K562 (cell line): ENCODE measurements at regions not wholly inside any gene's neighbourhood (a gene's known extent, or its start where the extent isn't known, plus 50 kb on each side); places are given as distances from the start of the nearest gene placed in this dataset.

Experiments
- ATAC-seq: fragments of 200-7000 bp; cut with Tn5 transposase; 3 replicates; pipeline ENCODE4 v1.9.1; 2020; ENCODE audit warnings: moderate library complexity
- BruUV-seq: library from RNA; stranded (reverse); fragments of 400-500 nt; replicated peaks from 2 replicates; lab custom pipeline; 2021; lab: Mats Ljungman, UMichigan
- CTCF ChIA-PET: fragments of 300-600 bp; formaldehyde crosslinking; extraction: SDS; loops from one replicate; lab custom pipeline; 2021; ENCODE audit warnings: low intra/inter-chr PET ratio; lab: Yijun Ruan, JAX
- POLR2A ChIA-PET: fragments of 300-600, 350-650 bp; sonication (Branson Sonifier 250); formaldehyde crosslinking; extraction: SDS; loops from one replicate; lab custom pipeline; 2021; ENCODE audit warnings: antibody characterized with exemption, inconsistent platforms; lab: Yijun Ruan, JAX
- DNase-seq, 4 experiments: peaks; one replicate each; pipeline versions ENCODE4 v3.0.0 to v3.0.0-alpha.2; 2011 to 2018; ENCODE audit warnings: low spot score in 3 of 4, mixed read lengths in 3 of 4; ENCODE audit errors: extremely low read depth in 1 of 4
- FAIRE-seq: peaks from 2 replicates; lab custom pipeline; 2011; peaks lifted over from hg19 to GRCh38; lab: Jason Lieb, UNC
- H2AFZ ChIP-seq: 2 replicates; pipeline ENCODE4 v1.6.0; 2011; ENCODE audit warnings: low read depth, low read length, control low read depth, inconsistent platforms
- H3K27ac ChIP-seq: fragments of 200-600 bp; 3 replicates; pipeline ENCODE4 v1.8.0; 2011; ENCODE audit warnings: low read depth, mild to moderate bottlenecking, control low read depth, inconsistent platforms, low read length, moderate library complexity, mixed read lengths; ENCODE audit errors: extremely low read depth
- H3K27me3 ChIP-seq, 2 experiments: fragments of 300-600 bp in 1 of 2; 2 replicates in 1 of 2; 3 replicates in 1 of 2; pipeline versions ENCODE4 v1.6.0 to v1.8.0; 2011; ENCODE audit warnings: inconsistent platforms in 2 of 2, low read length in 2 of 2, mild to moderate bottlenecking in 1 of 2, mixed read lengths in 1 of 2, moderate library complexity in 1 of 2; ENCODE audit not compliant: control insufficient read depth in 2 of 2, insufficient read depth in 2 of 2
- H3K36me3 ChIP-seq: fragments of 300-600 bp; 3 replicates; pipeline ENCODE4 v1.8.0; 2011; ENCODE audit warnings: mild to moderate bottlenecking, low read length, inconsistent platforms; ENCODE audit not compliant: control insufficient read depth, insufficient read depth
- H3K4me1 ChIP-seq, 2 experiments: fragments of 200-600 bp in 1 of 2; replicated peaks in 1 of 2; 2 replicates in 1 of 2; 3 replicates in 1 of 2; pipeline versions ENCODE4 v1.5.1 to v1.8.0; 2011; ENCODE audit warnings: inconsistent platforms in 2 of 2, low read length in 2 of 2, mild to moderate bottlenecking in 1 of 2, mixed read lengths in 1 of 2, moderate library complexity in 1 of 2; ENCODE audit not compliant: control insufficient read depth in 2 of 2, insufficient read depth in 2 of 2
- H3K4me2 ChIP-seq: 2 replicates; pipeline ENCODE4 v1.6.1; 2011; ENCODE audit warnings: low read length, control low read depth, inconsistent platforms, mixed read lengths; ENCODE audit not compliant: insufficient read depth
- H3K4me3 ChIP-seq: fragments of 200-600 bp; sonication (generic), shearing (Covaris generic); 2 replicates; pipeline ENCODE4 v1.5.1; 2016; ENCODE audit warnings: control low read depth, inconsistent platforms
- H3K79me2 ChIP-seq: fragments of 200-600 bp; 3 replicates; pipeline ENCODE4 v1.8.0; 2011; ENCODE audit warnings: low read length, inconsistent platforms; ENCODE audit not compliant: control insufficient read depth, insufficient read depth
- H3K9ac ChIP-seq, 2 experiments: 2 replicates each; pipeline versions ENCODE4 v1.6.0 to v1.6.1; 2011; ENCODE audit warnings: low read depth in 2 of 2, low read length in 2 of 2, control low read depth in 1 of 2, inconsistent platforms in 1 of 2, mild to moderate bottlenecking in 1 of 2, mixed read lengths in 1 of 2; ENCODE audit not compliant: insufficient read depth in 1 of 2
- H3K9me1 ChIP-seq: one replicate; pipeline ENCODE4 v1.6.0; 2011; ENCODE audit warnings: inconsistent platforms, mild to moderate bottlenecking, low read length, moderate library complexity; ENCODE audit not compliant: control insufficient read depth, insufficient read depth
- H3K9me3 ChIP-seq: replicated peaks from 2 replicates; pipeline ENCODE4 v1.5.1; 2011; ENCODE audit warnings: low read depth, low read length, inconsistent platforms; ENCODE audit not compliant: control insufficient read depth, insufficient read depth
- H4K20me1 ChIP-seq: replicated peaks from 2 replicates; pipeline ENCODE4 v1.6.1; 2011; ENCODE audit warnings: low read length, inconsistent platforms, mixed read lengths; ENCODE audit not compliant: control insufficient read depth, insufficient read depth
- GABPA ChIP-seq: fragments of 200-800 bp; sonication (Bioruptor generic); conservative IDR thresholded peaks from 2 replicates; pipeline ENCODE4 v1.6.1; 2016; ENCODE audit warnings: low read depth, missing genetic modification characterization, missing compliant biosample characterization
- MTF1 ChIP-seq: fragments of 250-450 bp; sonication (Bioruptor Pico); IDR thresholded peaks from 2 replicates; pipeline ENCODE4 v1.9.0; 2021; ENCODE audit warnings: moderate library complexity, mild to moderate bottlenecking, inconsistent platforms, borderline replicate concordance
- WGBS: fragments of 100-300 bp; shearing (Covaris generic); methylation state at CpG from one replicate; pipeline ENCODE4 v1.1.6; 2016; ENCODE audit warnings: low coverage, mixed read lengths; ENCODE audit not compliant: insufficient coverage; ENCODE audit errors: missing lambda C conversion rate; 5-methylcytosine and 5-hydroxymethylcytosine counted together
- in situ Hi-C: fragments of 300-500 bp; cut with MboI; formaldehyde crosslinking; loops from 4 replicates; pipeline ENCODE4 v1.15.0; 2018; ENCODE audit warnings: inconsistent platforms, mixed read lengths
- intact Hi-C: fragments of 100-400 bp; cut with micrococcal nuclease; formaldehyde crosslinking; loops from 2 replicates; pipeline ENCODE4 v1.14.2; 2022
- TF ChIP-seq, protein P1 (sequence below): fragments of 450-650 bp; formaldehyde crosslinking; IDR thresholded peaks from 2 replicates; pipeline ENCODE4 v1.4.0; 2020; ENCODE audit warnings: mild to moderate bottlenecking, moderate library complexity

GRCh38 chr15:62977952-62978811 lies 64.4 kb upstream of the TPM1 start:
- H3K4me3 ChIP-seq, result no peak overlapping the region
- no peaks in the 10 kb centered on the region for H3K79me2 ChIP-seq
- no peaks in the 10 kb centered on the region for H3K9me3 ChIP-seq
- TF ChIP-seq MTF1 (CRISPR knock-in tag) (no peak), GABPA (tag) (0 out of 2 replicates have a peak, but pooled peaks have one; percentile 14)
- TF ChIP-seq, protein P1, sequence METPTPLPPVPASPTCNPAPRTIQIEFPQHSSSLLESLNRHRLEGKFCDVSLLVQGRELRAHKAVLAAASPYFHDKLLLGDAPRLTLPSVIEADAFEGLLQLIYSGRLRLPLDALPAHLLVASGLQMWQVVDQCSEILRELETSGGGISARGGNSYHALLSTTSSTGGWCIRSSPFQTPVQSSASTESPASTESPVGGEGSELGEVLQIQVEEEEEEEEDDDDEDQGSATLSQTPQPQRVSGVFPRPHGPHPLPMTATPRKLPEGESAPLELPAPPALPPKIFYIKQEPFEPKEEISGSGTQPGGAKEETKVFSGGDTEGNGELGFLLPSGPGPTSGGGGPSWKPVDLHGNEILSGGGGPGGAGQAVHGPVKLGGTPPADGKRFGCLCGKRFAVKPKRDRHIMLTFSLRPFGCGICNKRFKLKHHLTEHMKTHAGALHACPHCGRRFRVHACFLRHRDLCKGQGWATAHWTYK (CRISPR knock-in tag), result no peak
- ChIA-PET CTCF (no interaction called here), POLR2A (interaction anchor here (0.6 to 1.1 kb wide), 4 partner anchors 27 to 960 kb away, joined by 3 to 5 read pairs (median 4); partner anchors contain the start of gene LACTB)
- no peak overlapping the region for H3K9ac ChIP-seq
- no peak for DNase-seq
- H4K20me1 ChIP-seq, result no peaks in the 10 kb centered on the region; the same call in 1 of the 2 replicates
- H3K4me2 ChIP-seq, result no peak overlapping the region
- ATAC-seq, result no peak
- H3K9me1 ChIP-seq, result no peaks in the 10 kb centered on the region
- intact Hi-C loops (no loop called here), in situ Hi-C loops (no loop called here)
- peaks cover 15 to 20% of the 10 kb centered on the region in 2 experiments for H3K27me3 ChIP-seq
- no peaks in the 10 kb centered on the region for H3K4me1 ChIP-seq
- H3K27ac ChIP-seq, result no peak overlapping the region
- no peak for FAIRE-seq
- 1% methylated on average over 8 of the region's 8 CpGs for WGBS
- no TSS peak for BruUV-seq
- H3K36me3 ChIP-seq, result no peaks in the 10 kb centered on the region
- H2AFZ ChIP-seq, result no peak overlapping the region
